Thoracic aorta (tissue), 2 donors: ENCODE measurements at regions not wholly inside any gene's neighbourhood (a gene's known extent, or its start where the extent isn't known, plus 50 kb on each side); places are given as distances from the start of the nearest gene placed in this dataset.

Source experiments
- ATAC-seq: fragments of 150-250 bp; one replicate; pipeline ENCODE4 v1.8.0; 2017; ENCODE audit warnings: low read depth; ENCODE audit not compliant: insufficient number of reproducible peaks, low FRiP score
- DNase-seq: peaks from one replicate; pipeline ENCODE4 v3.0.0-alpha.2; 2020; ENCODE audit warnings: low spot score
- H3K27ac ChIP-seq, 2 donors: fragments of 200-600 bp; sonication (generic); 1 replicate in 1 of 2; 2 replicates in 1 of 2; pipeline ENCODE4 v1.5.1; 2016; ENCODE audit warnings: mild to moderate bottlenecking in 2 of 2, moderate library complexity in 2 of 2
- H3K27me3 ChIP-seq: fragments of 200-600 bp; sonication (generic); replicated peaks from 2 replicates; pipeline ENCODE4 v1.6.0; 2016; ENCODE audit warnings: mild to moderate bottlenecking; ENCODE audit not compliant: insufficient read depth
- H3K36me3 ChIP-seq: fragments of 200-600 bp; sonication (generic); one replicate; pipeline ENCODE4 v1.5.1; 2016
- H3K4me1 ChIP-seq, 2 donors: fragments of 200-600 bp; sonication (generic); 1 replicate in 1 of 2; 2 replicates in 1 of 2; pipeline versions ENCODE4 v1.5.1 to v1.6.0; 2016; ENCODE audit warnings: low read depth in 2 of 2, mild to moderate bottlenecking in 1 of 2; ENCODE audit not compliant: control insufficient read depth in 1 of 2
- H3K4me3 ChIP-seq: fragments of 200-600 bp; sonication (generic); 2 replicates; pipeline ENCODE4 v1.5.1; 2016; ENCODE audit warnings: mild to moderate bottlenecking
- H3K9me3 ChIP-seq: fragments of 200-600 bp; sonication (generic); 2 replicates; pipeline ENCODE4 v1.5.1; 2016
- TF ChIP-seq, protein P1 (sequence below): fragments of 200-600 bp; sonication (generic); IDR thresholded peaks from one replicate; pipeline ENCODE4 v1.5.1; 2019; ENCODE audit warnings: antibody characterized with exemption

- no peaks in the 10 kb centered on the region for H3K4me1 ChIP-seq
- H3K4me3 ChIP-seq: no peak overlapping the region
- no peak overlapping the region for H3K27ac ChIP-seq
- ATAC-seq: no peak
- no peaks in the 10 kb centered on the region for H3K9me3 ChIP-seq
- no peak for DNase-seq
- H3K36me3 ChIP-seq: no peaks in the 10 kb centered on the region
- H3K27me3 ChIP-seq: no peaks in the 10 kb centered on the region
- TF ChIP-seq, protein P1, sequence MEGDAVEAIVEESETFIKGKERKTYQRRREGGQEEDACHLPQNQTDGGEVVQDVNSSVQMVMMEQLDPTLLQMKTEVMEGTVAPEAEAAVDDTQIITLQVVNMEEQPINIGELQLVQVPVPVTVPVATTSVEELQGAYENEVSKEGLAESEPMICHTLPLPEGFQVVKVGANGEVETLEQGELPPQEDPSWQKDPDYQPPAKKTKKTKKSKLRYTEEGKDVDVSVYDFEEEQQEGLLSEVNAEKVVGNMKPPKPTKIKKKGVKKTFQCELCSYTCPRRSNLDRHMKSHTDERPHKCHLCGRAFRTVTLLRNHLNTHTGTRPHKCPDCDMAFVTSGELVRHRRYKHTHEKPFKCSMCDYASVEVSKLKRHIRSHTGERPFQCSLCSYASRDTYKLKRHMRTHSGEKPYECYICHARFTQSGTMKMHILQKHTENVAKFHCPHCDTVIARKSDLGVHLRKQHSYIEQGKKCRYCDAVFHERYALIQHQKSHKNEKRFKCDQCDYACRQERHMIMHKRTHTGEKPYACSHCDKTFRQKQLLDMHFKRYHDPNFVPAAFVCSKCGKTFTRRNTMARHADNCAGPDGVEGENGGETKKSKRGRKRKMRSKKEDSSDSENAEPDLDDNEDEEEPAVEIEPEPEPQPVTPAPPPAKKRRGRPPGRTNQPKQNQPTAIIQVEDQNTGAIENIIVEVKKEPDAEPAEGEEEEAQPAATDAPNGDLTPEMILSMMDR: no peak
These were observed 1920.2 kb downstream of the MAT2B start for GRCh38 chr5:165425594-165425993.

GRCh38 chr5:165448753-165449152, 1943.3 kb downstream of the MAT2B start:
- Histone ChIP-seq H3K4me1 (no peaks in the 10 kb centered on the region), H3K27ac (no peak overlapping the region), H3K27me3 (no peaks in the 10 kb centered on the region), H3K9me3 (no peaks in the 10 kb centered on the region), H3K36me3 (no peaks in the 10 kb centered on the region), H3K4me3 (no peak overlapping the region)
- ATAC-seq: no peak
- TF ChIP-seq, protein P1: no peak
- DNase-seq: no peak

GRCh38 chr5:165457859-165458481, 1952.6 kb downstream of the MAT2B start:
- Histone ChIP-seq H3K27me3 (no peaks in the 10 kb centered on the region), H3K27ac (no peak overlapping the region), H3K9me3 (no peaks in the 10 kb centered on the region), H3K36me3 (no peaks in the 10 kb centered on the region), H3K4me1 (no peaks in the 10 kb centered on the region), H3K4me3 (no peak overlapping the region)
- no peak for DNase-seq
- ATAC-seq: no peak
- TF ChIP-seq, protein P1: no peak

DNA sequence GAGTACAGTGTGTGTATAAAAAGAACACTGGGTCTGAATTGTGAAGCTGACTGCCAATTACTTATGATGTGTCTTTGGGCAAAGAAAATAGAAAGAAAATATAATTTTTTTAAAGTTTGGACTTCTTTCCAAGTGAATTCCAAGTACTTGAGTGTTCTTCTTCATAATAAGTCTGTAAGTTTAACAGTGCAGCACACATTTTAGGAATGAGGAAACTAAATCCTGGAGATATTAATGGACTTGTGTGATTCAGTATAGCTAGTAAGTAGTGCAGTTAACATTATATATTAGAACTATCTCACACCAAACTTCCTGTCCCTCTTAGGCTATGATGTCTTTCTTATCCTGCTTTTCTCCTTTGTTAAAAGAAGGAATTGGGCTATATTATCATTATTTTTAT, 1953.8 kb downstream of the MAT2B start:
- Histone ChIP-seq H3K27ac (no peak overlapping the region), H3K4me1 (no peaks in the 10 kb centered on the region), H3K36me3 (no peaks in the 10 kb centered on the region), H3K27me3 (no peaks in the 10 kb centered on the region), H3K4me3 (no peak overlapping the region), H3K9me3 (no peaks in the 10 kb centered on the region)
- ATAC-seq: no peak
- DNase-seq: no peak
- TF ChIP-seq, protein P1: no peak

DNA sequence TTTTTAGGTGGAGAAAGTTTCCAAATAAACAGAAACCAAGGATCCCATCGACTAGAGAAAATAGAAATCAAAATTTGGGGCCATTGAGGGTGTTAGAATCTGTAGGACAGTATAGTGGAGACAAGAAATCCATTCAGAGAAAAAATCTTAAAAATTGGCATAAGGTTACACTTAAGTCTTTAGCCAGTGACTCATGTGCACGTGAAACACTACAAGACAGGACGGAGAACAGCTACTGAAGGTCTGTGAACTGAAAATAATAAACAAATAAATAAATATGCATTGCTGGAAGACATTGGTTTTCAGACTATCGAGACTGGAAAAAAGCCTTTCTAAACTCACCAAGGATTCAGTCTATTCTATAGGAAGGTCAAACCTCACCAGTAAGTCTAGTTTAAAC, 1955.5 kb downstream of the MAT2B start:
- no peaks in the 10 kb centered on the region for H3K9me3 ChIP-seq
- H3K27ac ChIP-seq: no peak overlapping the region
- TF ChIP-seq, protein P1: no peak
- H3K36me3 ChIP-seq: no peaks in the 10 kb centered on the region
- H3K4me1 ChIP-seq: no peaks in the 10 kb centered on the region
- DNase-seq (no peak), ATAC-seq (no peak)
- H3K4me3 ChIP-seq: no peak overlapping the region
- no peaks in the 10 kb centered on the region for H3K27me3 ChIP-seq
